ENCODE measurements at regions not wholly inside any gene's neighbourhood (a gene's known extent, or its start where the extent isn't known, plus 50 kb on each side); places are given as distances from the start of the nearest gene placed in this dataset.

DNA sequence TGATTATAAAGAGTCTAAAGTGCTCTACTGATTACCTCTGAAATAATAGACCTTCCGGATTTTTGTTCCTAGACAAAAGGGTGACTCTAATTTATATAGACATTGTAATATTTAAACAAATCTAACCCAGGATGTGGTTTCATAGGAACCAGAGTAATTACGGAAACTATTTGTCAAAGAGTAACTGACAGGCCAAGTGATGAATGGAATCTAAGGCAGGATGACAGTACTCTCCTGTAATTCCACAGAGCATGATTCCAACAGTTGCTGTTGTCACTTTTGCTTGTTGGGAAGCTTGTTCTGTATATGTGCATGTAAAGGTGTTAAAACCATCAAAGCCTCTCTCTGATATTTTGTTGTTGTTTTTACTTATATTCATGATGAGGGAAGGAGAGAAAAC is 1141.0 kb downstream of the IGSF11 start:
- TF ChIP-seq, protein P1, sequence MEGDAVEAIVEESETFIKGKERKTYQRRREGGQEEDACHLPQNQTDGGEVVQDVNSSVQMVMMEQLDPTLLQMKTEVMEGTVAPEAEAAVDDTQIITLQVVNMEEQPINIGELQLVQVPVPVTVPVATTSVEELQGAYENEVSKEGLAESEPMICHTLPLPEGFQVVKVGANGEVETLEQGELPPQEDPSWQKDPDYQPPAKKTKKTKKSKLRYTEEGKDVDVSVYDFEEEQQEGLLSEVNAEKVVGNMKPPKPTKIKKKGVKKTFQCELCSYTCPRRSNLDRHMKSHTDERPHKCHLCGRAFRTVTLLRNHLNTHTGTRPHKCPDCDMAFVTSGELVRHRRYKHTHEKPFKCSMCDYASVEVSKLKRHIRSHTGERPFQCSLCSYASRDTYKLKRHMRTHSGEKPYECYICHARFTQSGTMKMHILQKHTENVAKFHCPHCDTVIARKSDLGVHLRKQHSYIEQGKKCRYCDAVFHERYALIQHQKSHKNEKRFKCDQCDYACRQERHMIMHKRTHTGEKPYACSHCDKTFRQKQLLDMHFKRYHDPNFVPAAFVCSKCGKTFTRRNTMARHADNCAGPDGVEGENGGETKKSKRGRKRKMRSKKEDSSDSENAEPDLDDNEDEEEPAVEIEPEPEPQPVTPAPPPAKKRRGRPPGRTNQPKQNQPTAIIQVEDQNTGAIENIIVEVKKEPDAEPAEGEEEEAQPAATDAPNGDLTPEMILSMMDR (IDR thresholded peaks at IDR 0.05) = no peak
- no peak overlapping the region for H3K4me3 Mint-ChIP-seq

GRCh38 chr3:117898722-117899522 is 1135.7 kb downstream of the IGSF11 start:
- DNase-seq (no peak), ATAC-seq (ENCODE audit: low read depth) (no peak)
- CTCF ChIA-PET = no interaction called here
- TF ChIP-seq, protein P1 (IDR thresholded peaks at IDR 0.05) = no peak
- Mint-ChIP-seq H3K4me1 (no peaks in the 10 kb centered on the region), H3K4me3 (no peak overlapping the region), H3K9me3 (no peaks in the 10 kb centered on the region), H3K36me3 (ENCODE audit: low read depth) (no peaks in the 10 kb centered on the region), H3K27ac (no peak overlapping the region), H3K27me3 (no peaks in the 10 kb centered on the region)
- intact Hi-C loops (cut with micrococcal nuclease) = no loop called here
- POLR2A ChIA-PET = no interaction called here

More for the DNA sequence above, 1141.0 kb downstream of the IGSF11 start:
- no peaks in the 10 kb centered on the region for H3K27me3 Mint-ChIP-seq
- intact Hi-C loops (cut with micrococcal nuclease) = no loop called here
- no peak overlapping the region for H3K27ac Mint-ChIP-seq
- ChIA-PET POLR2A (no interaction called here), CTCF (no interaction called here)
- H3K36me3 Mint-ChIP-seq (ENCODE audit: low read depth) = no peaks in the 10 kb centered on the region
- ATAC-seq (ENCODE audit: low read depth) (no peak), DNase-seq (no peak)
- no peaks in the 10 kb centered on the region for H3K4me1 Mint-ChIP-seq
- no peaks in the 10 kb centered on the region for H3K9me3 Mint-ChIP-seq

- Mint-ChIP-seq H3K36me3 (ENCODE audit: low read depth) (no peaks in the 10 kb centered on the region), H3K4me3 (no peak overlapping the region), H3K27ac (no peak overlapping the region), H3K27me3 (no peaks in the 10 kb centered on the region), H3K9me3 (no peaks in the 10 kb centered on the region), H3K4me1 (no peaks in the 10 kb centered on the region)
- no peak for ATAC-seq (ENCODE audit: low read depth)
- POLR2A ChIA-PET = no interaction called here
- intact Hi-C loops (cut with micrococcal nuclease) = no loop called here
- TF ChIP-seq, protein P1 (IDR thresholded peaks at IDR 0.05) = no peak
- DNase-seq = no peak
- CTCF ChIA-PET = no interaction called here
Measured at GRCh38 chr3:117903226-117903625, 1131.4 kb downstream of the IGSF11 start.

DNA sequence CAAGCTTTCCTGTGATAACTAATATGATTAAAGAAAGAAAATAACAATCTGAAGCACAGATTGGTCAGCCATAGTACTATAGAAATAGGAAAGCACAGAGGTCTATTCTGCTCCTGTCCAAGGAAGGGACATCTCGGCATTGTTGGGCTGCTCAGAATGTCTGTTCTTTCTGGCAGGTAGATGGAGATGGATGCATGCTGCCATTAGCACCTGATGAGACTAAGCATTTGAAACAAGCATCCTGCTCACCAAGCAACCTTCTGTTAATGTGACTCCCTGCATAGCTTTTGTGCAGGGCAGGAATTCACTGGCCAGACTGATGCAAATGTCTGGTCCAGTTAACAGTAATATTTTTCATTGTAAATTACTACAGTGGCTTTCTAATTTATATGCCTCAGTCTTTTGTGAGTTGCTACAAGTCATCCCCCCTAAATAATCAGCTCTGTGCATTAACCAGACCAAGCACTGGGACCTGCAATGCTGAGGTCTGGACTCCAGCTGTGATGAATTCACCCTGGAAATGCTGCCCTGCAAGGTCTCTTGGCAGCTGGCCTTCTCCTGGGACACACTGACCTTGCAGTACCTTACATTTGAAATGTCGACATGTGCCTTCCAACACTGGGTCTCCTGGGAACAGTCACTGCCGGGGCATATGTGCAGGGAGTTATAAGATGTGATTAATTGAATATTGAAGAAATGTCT is 1123.7 kb downstream of the IGSF11 start:
- ChIA-PET POLR2A (no interaction called here), CTCF (no interaction called here)
- intact Hi-C loops (cut with micrococcal nuclease) = no loop called here
- Mint-ChIP-seq H3K4me1 (no peaks in the 10 kb centered on the region), H3K4me3 (no peak overlapping the region), H3K27me3 (no peaks in the 10 kb centered on the region), H3K36me3 (ENCODE audit: low read depth) (no peaks in the 10 kb centered on the region), H3K9me3 (no peaks in the 10 kb centered on the region), H3K27ac (no peak overlapping the region)
- DNase-seq (no peak), ATAC-seq (ENCODE audit: low read depth) (no peak)
- TF ChIP-seq, protein P1 (IDR thresholded peaks at IDR 0.05) = no peak

GRCh38 chr3:117912352-117912751 is 1122.3 kb downstream of the IGSF11 start:
- Mint-ChIP-seq H3K27ac (no peak overlapping the region), H3K9me3 (no peaks in the 10 kb centered on the region), H3K4me1 (no peaks in the 10 kb centered on the region), H3K4me3 (no peak overlapping the region), H3K36me3 (ENCODE audit: low read depth) (no peaks in the 10 kb centered on the region), H3K27me3 (no peaks in the 10 kb centered on the region)
- ChIA-PET POLR2A (no interaction called here), CTCF (no interaction called here)
- intact Hi-C loops (cut with micrococcal nuclease) = no loop called here
- ATAC-seq (ENCODE audit: low read depth) (no peak), DNase-seq (no peak)
- TF ChIP-seq, protein P1 (IDR thresholded peaks at IDR 0.05) = no peak
